A549 (cell line): ENCODE measurements at regions not wholly inside any gene's neighbourhood (a gene's known extent, or its start where the extent isn't known, plus 50 kb on each side); places are given as distances from the start of the nearest gene placed in this dataset.

Experiments used
- ATAC-seq, 2 experiments: fragments of 200-7000 bp in 1 of 2; fragments of >200 bp in 1 of 2; cut with Nextera tagmentation in 1 of 2; cut with Tn5 transposase in 1 of 2; 3 replicates each; pipeline versions ENCODE4 v1.8.0 to v1.9.1; 2018 to 2020; ENCODE audit warnings: mild to moderate bottlenecking in 1 of 2, moderate library complexity in 1 of 2
- CTCF ChIA-PET: fragments of 300-600 bp; sonication (Branson Sonifier 250); formaldehyde crosslinking; extraction: SDS; loops from one replicate; lab custom pipeline; 2021; ENCODE audit warnings: antibody characterized with exemption, inconsistent platforms; lab: Yijun Ruan, JAX
- POLR2A ChIA-PET: fragments of 350-600 bp; formaldehyde crosslinking; extraction: SDS; loops from one replicate; lab custom pipeline; 2021; ENCODE audit warnings: antibody characterized with exemption, inconsistent platforms; lab: Yijun Ruan, JAX
- DNase-seq, 2 experiments: peaks; one replicate each; pipeline versions ENCODE4 v3.0.0 to v3.0.0-alpha.2; 2011 to 2016; ENCODE audit warnings: low read depth in 1 of 2, low spot score in 1 of 2
- FAIRE-seq: peaks from 2 replicates; lab custom pipeline; 2011; peaks lifted over from hg19 to GRCh38; lab: Jason Lieb, UNC
- H3K27ac ChIP-seq, 2 experiments: fragments of >200 bp; sonication (Bioruptor Twin); formaldehyde crosslinking; 3 replicates each; pipeline ENCODE4 v1.5.1; 2016 to 2017
- H3K4me1 ChIP-seq: fragments of >200 bp; sonication (Bioruptor Twin); formaldehyde crosslinking; 3 replicates; pipeline ENCODE4 v1.6.1; 2016
- H3K4me2 ChIP-seq: fragments of >200 bp; sonication (Bioruptor Twin); formaldehyde crosslinking; 3 replicates; pipeline ENCODE4 v1.6.1; 2016
- H3K4me3 ChIP-seq: fragments of >200 bp; sonication (Bioruptor Twin); formaldehyde crosslinking; 3 replicates; pipeline ENCODE4 v1.5.1; 2016
- H3K9me3 ChIP-seq: fragments of >200 bp; sonication (Bioruptor Twin); formaldehyde crosslinking; 3 replicates; pipeline ENCODE4 v1.6.1; 2016
- CBX2 ChIP-seq: fragments of 200-600 bp; sonication (generic); IDR thresholded peaks from 2 replicates; pipeline ENCODE4 v1.6.1; 2016; ENCODE audit warnings: low read depth, mild to moderate bottlenecking, borderline replicate concordance
- EHMT2 ChIP-seq: fragments of 200-600 bp; sonication (generic); IDR thresholded peaks from 2 replicates; pipeline ENCODE4 v1.6.1; 2016; ENCODE audit warnings: antibody characterized with exemption, low read depth, mild to moderate bottlenecking, moderate library complexity
- FOSB ChIP-seq: fragments of 250-450 bp; sonication (Bioruptor Pico); IDR thresholded peaks from 2 replicates; pipeline ENCODE4 v1.5.0; 2020; ENCODE audit warnings: mild to moderate bottlenecking, moderate library complexity
- FOSL2 ChIP-seq, 2 experiments: fragments of 450-650 bp in 1 of 2; fragments of >200 bp in 1 of 2; sonication (Bioruptor Twin) in 1 of 2; formaldehyde crosslinking; IDR thresholded peaks; 2 replicates each; pipeline versions ENCODE4 v1.5.0 to v1.6.1; 2016 to 2020; ENCODE audit warnings: mild to moderate bottlenecking in 1 of 2, moderate library complexity in 1 of 2
- FOXS1 ChIP-seq: fragments of 250-450 bp; sonication (Bioruptor Pico); IDR thresholded peaks from 2 replicates; pipeline ENCODE4 v1.5.0; 2020; ENCODE audit warnings: mild to moderate bottlenecking, moderate library complexity
- GATA3 ChIP-seq: IDR thresholded peaks from 2 replicates; pipeline ENCODE4 v1.6.1; 2012; ENCODE audit warnings: borderline replicate concordance
- HDAC2 ChIP-seq: fragments of 200-600 bp; sonication (generic); IDR thresholded peaks from 2 replicates; pipeline ENCODE4 v1.6.1; 2016
- HEYL ChIP-seq: fragments of 250-450 bp; sonication (Bioruptor Pico); IDR thresholded peaks from 2 replicates; pipeline ENCODE4 v1.8.0; 2021; ENCODE audit warnings: mild to moderate bottlenecking, moderate library complexity
- HOXA7 ChIP-seq: fragments of 250-450 bp; sonication (Bioruptor Pico); IDR thresholded peaks from 2 replicates; pipeline ENCODE4 v1.5.0; 2020; ENCODE audit warnings: mild to moderate bottlenecking, moderate library complexity
- HOXB5 ChIP-seq: fragments of 250-450 bp; sonication (Bioruptor Pico); IDR thresholded peaks from 2 replicates; pipeline ENCODE4 v1.5.0; 2020; ENCODE audit warnings: mild to moderate bottlenecking, moderate library complexity
- JUN ChIP-seq, 2 experiments: fragments of >200 bp; sonication (Bioruptor Twin); formaldehyde crosslinking; IDR thresholded peaks; 2 replicates in 1 of 2; 3 replicates in 1 of 2; pipeline ENCODE4 v1.6.1; 2016 to 2017
- MAZ ChIP-seq: fragments of 150-350 bp; IDR thresholded peaks from 2 replicates; pipeline ENCODE4 v1.6.1; 2014; ENCODE audit warnings: antibody characterized with exemption, low read depth, low read length, borderline replicate concordance
- NR3C1 ChIP-seq: fragments of >200 bp; sonication (Bioruptor Twin); formaldehyde crosslinking; IDR thresholded peaks from 3 replicates; pipeline ENCODE4 v1.6.1; 2017
- PHF8 ChIP-seq: fragments of 200-600 bp; sonication (generic); IDR thresholded peaks from 2 replicates; pipeline ENCODE4 v1.6.1; 2016; ENCODE audit warnings: low read depth, mild to moderate bottlenecking, antibody characterized with exemption, moderate library complexity, borderline replicate concordance
- RARB ChIP-seq: fragments of 250-450 bp; sonication (Bioruptor Pico); IDR thresholded peaks from 2 replicates; pipeline ENCODE4 v1.8.0; 2021; ENCODE audit warnings: mild to moderate bottlenecking, moderate library complexity
- RCOR1 ChIP-seq: fragments of 150-350 bp; IDR thresholded peaks from 2 replicates; pipeline ENCODE4 v1.6.1; 2014; ENCODE audit warnings: antibody characterized with exemption, low read length, low read depth
- RFX5 ChIP-seq: fragments of 450-650 bp; IDR thresholded peaks from 2 replicates; pipeline ENCODE4 v1.7.1; 2014; ENCODE audit warnings: antibody characterized with exemption, mild to moderate bottlenecking, moderate library complexity
- SMC3 ChIP-seq: fragments of >200 bp; sonication (Bioruptor Twin); formaldehyde crosslinking; IDR thresholded peaks from 3 replicates; pipeline ENCODE4 v1.6.1; 2018; ENCODE audit warnings: inconsistent platforms
- ZNF302 ChIP-seq: fragments of 250-450 bp; sonication (Bioruptor Pico); IDR thresholded peaks from 2 replicates; pipeline ENCODE4 v1.9.0; 2021; ENCODE audit warnings: inconsistent platforms, mild to moderate bottlenecking, moderate library complexity
- WGBS: methylation state at CpG from one replicate; pipeline ENCODE4 v1.1.6; 2017; ENCODE audit errors: missing lambda C conversion rate; 5-methylcytosine and 5-hydroxymethylcytosine counted together
- TF ChIP-seq, protein P1 (sequence below): fragments of 250-450 bp; sonication (Bioruptor Pico); IDR thresholded peaks from 2 replicates; pipeline ENCODE4 v1.5.0; 2021; ENCODE audit warnings: mild to moderate bottlenecking, moderate library complexity, borderline replicate concordance
- TF ChIP-seq, protein P2 (sequence below): fragments of 150-350 bp; IDR thresholded peaks from 2 replicates; pipeline ENCODE4 v1.6.1; 2014; ENCODE audit warnings: low read depth, mild to moderate bottlenecking, low read length
- TF ChIP-seq, protein P3 (sequence below): fragments of 200-600 bp; sonication (generic); IDR thresholded peaks from 2 replicates; pipeline ENCODE4 v1.6.1; 2016; ENCODE audit warnings: antibody characterized with exemption, mild to moderate bottlenecking, moderate library complexity
- TF ChIP-seq, protein P4 (sequence below): fragments of >200 bp; sonication (Bioruptor Twin); formaldehyde crosslinking; IDR thresholded peaks from 3 replicates; pipeline ENCODE4 v1.6.1; 2016

DNA sequence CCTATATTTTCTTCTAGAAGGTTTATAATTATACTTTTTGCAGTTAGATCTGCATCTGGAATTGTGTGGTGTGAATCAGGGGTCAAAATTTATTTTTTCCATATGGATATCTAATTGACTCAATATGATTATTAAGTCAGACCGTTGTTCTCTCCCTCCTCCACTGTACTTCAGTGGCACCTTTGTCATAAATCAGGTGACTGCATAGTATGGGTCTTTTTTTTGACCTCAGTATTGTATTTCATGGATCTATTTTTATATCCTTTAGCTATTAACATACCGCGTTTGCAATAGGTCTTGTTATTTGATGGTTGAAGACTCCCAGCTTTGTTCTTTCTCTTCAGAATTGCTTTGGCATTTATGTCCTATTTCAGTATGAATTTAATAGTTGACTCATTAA, 107.4 kb downstream of the BOD1 start:
- Histone ChIP-seq H3K4me3 (no peak overlapping the region), H3K4me2 (no peak overlapping the region), H3K9me3 (peaks cover 10% of the 10 kb centered on the region; the same call in 1 of the 3 replicates)
- no peak for FAIRE-seq
- DNase-seq, result no peak
- no peak for TF ChIP-seq RFX5
- TF ChIP-seq, protein P1, sequence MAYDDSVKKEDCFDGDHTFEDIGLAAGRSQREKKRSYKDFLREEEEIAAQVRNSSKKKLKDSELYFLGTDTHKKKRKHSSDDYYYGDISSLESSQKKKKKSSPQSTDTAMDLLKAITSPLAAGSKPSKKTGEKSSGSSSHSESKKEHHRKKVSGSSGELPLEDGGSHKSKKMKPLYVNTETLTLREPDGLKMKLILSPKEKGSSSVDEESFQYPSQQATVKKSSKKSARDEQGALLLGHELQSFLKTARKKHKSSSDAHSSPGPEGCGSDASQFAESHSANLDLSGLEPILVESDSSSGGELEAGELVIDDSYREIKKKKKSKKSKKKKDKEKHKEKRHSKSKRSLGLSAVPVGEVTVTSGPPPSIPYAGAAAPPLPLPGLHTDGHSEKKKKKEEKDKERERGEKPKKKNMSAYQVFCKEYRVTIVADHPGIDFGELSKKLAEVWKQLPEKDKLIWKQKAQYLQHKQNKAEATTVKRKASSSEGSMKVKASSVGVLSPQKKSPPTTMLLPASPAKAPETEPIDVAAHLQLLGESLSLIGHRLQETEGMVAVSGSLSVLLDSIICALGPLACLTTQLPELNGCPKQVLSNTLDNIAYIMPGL (CRISPR knock-in tag), result no peak
- no peak for TF ChIP-seq ZNF302 (CRISPR knock-in tag)
- TF ChIP-seq SMC3, result no peak
- TF ChIP-seq RARB (CRISPR knock-in tag), result no peak
- TF ChIP-seq, protein P2, sequence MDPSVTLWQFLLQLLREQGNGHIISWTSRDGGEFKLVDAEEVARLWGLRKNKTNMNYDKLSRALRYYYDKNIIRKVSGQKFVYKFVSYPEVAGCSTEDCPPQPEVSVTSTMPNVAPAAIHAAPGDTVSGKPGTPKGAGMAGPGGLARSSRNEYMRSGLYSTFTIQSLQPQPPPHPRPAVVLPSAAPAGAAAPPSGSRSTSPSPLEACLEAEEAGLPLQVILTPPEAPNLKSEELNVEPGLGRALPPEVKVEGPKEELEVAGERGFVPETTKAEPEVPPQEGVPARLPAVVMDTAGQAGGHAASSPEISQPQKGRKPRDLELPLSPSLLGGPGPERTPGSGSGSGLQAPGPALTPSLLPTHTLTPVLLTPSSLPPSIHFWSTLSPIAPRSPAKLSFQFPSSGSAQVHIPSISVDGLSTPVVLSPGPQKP, result no peak
- TF ChIP-seq FOXS1 (CRISPR knock-in tag), result no peak
- no peak for TF ChIP-seq MAZ
- no peak for TF ChIP-seq CBX2
- no peak for TF ChIP-seq JUN (IDR thresholded peaks at IDR 0.05)
- no peak for TF ChIP-seq HEYL (CRISPR knock-in tag)
- no peak for TF ChIP-seq FOSL2 (IDR thresholded peaks at IDR 0.05)
- TF ChIP-seq FOSL2 (CRISPR knock-in tag; IDR thresholded peaks at IDR 0.05), result no peak
- TF ChIP-seq HOXA7 (CRISPR knock-in tag), result no peak
- TF ChIP-seq NR3C1, result no peak
- TF ChIP-seq, all 56 proteins: peak for 0
- CTCF ChIA-PET, result no interaction called here
- 58% methylated on average over 3 of the region's 3 CpGs for WGBS
- Histone ChIP-seq H3K4me1 (no peaks in the 10 kb centered on the region), H3K27ac (no peak overlapping the region)
- ATAC-seq, result no peak
- POLR2A ChIA-PET, result no interaction called here

DNA sequence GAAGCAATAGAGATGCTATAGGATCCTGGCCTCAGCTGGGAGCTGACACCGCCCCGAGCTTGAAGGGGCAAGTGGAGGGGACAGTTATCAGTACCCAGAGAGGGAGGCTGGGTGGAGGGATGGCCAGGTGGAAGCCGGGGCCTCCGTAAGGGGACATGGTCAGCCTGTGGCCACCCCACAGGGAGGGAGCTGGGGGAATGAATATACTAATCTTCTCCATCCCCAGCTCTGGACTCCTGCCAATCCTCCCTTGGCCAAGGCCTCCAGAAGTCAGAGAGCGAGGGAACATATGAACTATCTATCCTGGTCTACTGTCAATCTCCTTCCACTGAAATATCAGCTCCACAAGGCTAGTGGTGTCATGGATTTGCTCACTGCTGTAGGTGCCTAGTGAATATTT, 109.3 kb downstream of the BOD1 start:
- FAIRE-seq, result no peak
- ATAC-seq, result no peak
- Histone ChIP-seq H3K4me2 (no peak overlapping the region), H3K9me3 (peaks cover 10% of the 10 kb centered on the region; the same call in 1 of the 3 replicates), H3K27ac (no peak overlapping the region), H3K4me1 (no peaks in the 10 kb centered on the region), H3K4me3 (no peak overlapping the region)
- TF ChIP-seq NR3C1 (no peak), EHMT2 (no peak), RCOR1 (no peak), FOSB (CRISPR knock-in tag) (no peak), PHF8 (no peak), HOXA7 (CRISPR knock-in tag) (no peak), GATA3 (no peak), HDAC2 (no peak), CBX2 (no peak), HEYL (CRISPR knock-in tag) (no peak), HOXB5 (CRISPR knock-in tag) (no peak)
- TF ChIP-seq, protein P3, sequence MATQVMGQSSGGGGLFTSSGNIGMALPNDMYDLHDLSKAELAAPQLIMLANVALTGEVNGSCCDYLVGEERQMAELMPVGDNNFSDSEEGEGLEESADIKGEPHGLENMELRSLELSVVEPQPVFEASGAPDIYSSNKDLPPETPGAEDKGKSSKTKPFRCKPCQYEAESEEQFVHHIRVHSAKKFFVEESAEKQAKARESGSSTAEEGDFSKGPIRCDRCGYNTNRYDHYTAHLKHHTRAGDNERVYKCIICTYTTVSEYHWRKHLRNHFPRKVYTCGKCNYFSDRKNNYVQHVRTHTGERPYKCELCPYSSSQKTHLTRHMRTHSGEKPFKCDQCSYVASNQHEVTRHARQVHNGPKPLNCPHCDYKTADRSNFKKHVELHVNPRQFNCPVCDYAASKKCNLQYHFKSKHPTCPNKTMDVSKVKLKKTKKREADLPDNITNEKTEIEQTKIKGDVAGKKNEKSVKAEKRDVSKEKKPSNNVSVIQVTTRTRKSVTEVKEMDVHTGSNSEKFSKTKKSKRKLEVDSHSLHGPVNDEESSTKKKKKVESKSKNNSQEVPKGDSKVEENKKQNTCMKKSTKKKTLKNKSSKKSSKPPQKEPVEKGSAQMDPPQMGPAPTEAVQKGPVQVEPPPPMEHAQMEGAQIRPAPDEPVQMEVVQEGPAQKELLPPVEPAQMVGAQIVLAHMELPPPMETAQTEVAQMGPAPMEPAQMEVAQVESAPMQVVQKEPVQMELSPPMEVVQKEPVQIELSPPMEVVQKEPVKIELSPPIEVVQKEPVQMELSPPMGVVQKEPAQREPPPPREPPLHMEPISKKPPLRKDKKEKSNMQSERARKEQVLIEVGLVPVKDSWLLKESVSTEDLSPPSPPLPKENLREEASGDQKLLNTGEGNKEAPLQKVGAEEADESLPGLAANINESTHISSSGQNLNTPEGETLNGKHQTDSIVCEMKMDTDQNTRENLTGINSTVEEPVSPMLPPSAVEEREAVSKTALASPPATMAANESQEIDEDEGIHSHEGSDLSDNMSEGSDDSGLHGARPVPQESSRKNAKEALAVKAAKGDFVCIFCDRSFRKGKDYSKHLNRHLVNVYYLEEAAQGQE, result no peak
- TF ChIP-seq, protein P4, sequence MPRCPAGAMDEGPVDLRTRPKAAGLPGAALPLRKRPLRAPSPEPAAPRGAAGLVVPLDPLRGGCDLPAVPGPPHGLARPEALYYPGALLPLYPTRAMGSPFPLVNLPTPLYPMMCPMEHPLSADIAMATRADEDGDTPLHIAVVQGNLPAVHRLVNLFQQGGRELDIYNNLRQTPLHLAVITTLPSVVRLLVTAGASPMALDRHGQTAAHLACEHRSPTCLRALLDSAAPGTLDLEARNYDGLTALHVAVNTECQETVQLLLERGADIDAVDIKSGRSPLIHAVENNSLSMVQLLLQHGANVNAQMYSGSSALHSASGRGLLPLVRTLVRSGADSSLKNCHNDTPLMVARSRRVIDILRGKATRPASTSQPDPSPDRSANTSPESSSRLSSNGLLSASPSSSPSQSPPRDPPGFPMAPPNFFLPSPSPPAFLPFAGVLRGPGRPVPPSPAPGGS, result no peak
- ChIA-PET POLR2A (no interaction called here), CTCF (interaction anchor here (1.4 to 1.5 kb wide), 2 partner anchors 23 to 66 kb away, joined by 3 read pairs; no protein-coding TSS in a partner anchor)
- 58% methylated on average over 5 of the region's 5 CpGs for WGBS
- DNase-seq, result no peak
